Posterior vena cava (tissue), 2 donors: ENCODE measurements at regions not wholly inside any gene's neighbourhood (a gene's known extent, or its start where the extent isn't known, plus 50 kb on each side); places are given as distances from the start of the nearest gene placed in this dataset.
"Not testable (repeated sequence)": the region's sequence is repeated elsewhere in the genome, so short reads cannot be mapped to it uniquely, and the experiment has no call there.

Experiments
- DNase-seq: peaks from one replicate; pipeline ENCODE4 v3.0.0-alpha.2; 2020; ENCODE audit warnings: low spot score
- intact Hi-C, 2 donors: fragments of 100-400 bp; cut with DNase I; formaldehyde crosslinking; loops; one replicate each; pipeline versions ENCODE4 v1.14.1 to v1.14.2; 2022 to 2023
- donor health status: DM: yes; HTN: yes; CAD: no.
- donor health status: DM: yes; HTN: yes; CAD: no.

DNA sequence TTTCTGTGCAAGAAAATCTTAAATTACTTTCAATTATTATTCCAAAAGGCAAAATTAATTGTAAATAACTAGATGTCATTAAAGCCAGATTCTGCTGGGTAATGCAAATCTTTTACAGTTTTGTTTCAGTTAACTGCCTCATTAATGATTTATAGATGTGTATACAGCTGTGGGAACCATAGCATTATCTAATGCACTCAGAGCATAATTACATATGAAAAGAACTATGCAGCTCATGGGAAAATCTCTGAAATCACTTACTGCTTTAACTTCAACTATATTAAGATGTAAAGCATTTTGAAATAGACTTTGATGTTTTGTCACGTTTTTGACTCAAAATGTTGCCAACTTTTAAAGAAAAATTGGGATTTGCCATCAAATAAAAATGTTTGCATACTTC is 630.3 kb upstream of the KLHL4 start:
- no peak for DNase-seq
- intact Hi-C loops: no loop called here

DNA sequence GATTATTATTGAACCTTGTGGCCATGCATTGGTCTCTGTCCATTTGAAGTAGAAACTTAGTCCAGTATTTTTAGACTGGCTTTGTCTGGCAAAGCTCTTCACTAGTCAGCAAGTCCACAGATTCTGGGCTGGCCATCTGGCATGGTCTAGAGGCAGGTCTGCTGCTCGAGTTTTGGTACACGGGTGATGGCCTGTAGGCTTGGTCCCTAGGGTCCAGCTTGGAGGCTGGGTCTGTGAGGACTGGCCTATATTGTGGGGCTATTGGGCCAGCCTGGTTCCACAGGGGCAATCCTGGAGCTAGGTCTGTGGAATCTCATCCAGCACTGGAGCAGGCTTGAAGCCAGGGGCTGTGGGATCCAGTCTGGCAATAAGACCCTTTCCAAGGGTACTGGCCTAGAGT is 607.6 kb upstream of the KLHL4 start:
- intact Hi-C loops: no loop called here
- DNase-seq: no peak

DNA sequence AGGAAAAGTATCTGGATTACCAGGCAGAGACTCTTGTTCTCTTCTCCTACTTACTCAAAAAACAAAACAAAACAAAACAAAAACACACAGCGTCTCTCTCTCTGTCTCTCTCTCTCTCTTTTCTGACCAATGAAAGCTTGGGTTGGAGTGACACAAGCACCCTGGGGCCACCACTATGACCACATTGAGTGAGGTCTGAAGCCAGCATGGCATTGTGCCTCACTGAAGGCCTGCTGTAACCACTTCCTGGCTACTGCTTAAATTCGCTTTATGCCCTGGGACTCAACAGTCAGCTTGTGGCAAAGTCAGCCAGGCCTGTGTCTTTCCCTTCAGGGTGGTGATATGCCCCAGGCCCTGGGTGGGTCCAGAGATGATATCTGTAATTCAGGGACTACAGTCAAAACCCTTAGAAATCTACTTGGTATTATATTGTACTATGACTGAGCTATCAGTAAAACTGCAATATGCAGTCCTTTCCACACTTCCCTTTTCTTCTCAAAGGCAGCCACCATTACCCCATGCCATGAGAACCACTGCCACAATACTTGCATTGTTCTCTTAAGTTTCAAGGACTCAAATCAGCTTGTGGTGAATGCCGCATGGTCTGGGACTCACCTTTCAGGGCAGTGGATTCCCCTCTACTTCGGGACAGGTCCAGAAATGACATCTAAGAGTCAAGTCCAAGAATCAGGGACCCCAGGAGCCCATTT is 606.8 kb upstream of the KLHL4 start:
- intact Hi-C loops: no loop called here

DNA sequence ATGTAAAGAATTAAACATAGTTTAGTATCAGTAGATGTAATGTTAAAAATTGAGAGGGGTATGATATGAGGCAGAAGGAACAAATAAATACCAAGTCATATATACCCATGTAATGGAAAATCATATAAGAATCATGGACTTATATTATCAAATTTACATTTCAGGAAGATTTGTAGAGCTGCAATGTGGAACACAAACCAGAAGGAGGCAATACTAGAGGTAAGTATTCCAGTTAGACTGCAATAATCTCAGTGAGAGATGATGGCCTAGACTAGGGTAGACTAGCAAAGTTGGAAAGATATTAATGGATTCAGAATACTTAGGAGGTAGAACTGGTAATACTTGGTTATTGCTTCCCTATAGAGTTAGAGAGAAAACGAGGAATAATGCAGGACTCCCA is 603.0 kb upstream of the KLHL4 start:
- no peak for DNase-seq
- intact Hi-C loops: no loop called here

More for the DNA sequence above, 606.8 kb upstream of the KLHL4 start:
- no peak for DNase-seq

DNA sequence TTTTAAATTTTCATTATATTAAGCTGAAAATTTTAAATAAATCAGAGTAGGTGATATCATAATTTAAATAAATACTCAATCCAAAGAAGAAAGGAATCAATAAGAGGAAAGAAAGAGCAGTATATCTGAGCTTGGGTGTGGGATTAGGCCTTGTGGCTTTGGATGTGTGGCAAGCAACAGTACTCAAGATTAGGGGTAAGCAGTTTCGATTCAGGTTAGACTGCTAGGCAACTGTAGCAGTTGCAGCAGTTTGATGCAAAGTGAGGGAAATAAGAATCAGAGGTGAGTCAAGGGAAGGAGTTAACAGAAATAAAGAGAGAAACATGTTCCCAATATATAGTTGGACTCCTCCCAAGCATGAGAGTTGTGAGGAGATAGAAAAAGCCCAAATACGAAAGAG is 599.6 kb upstream of the KLHL4 start:
- no peak for DNase-seq
- intact Hi-C loops: no loop called here

DNA sequence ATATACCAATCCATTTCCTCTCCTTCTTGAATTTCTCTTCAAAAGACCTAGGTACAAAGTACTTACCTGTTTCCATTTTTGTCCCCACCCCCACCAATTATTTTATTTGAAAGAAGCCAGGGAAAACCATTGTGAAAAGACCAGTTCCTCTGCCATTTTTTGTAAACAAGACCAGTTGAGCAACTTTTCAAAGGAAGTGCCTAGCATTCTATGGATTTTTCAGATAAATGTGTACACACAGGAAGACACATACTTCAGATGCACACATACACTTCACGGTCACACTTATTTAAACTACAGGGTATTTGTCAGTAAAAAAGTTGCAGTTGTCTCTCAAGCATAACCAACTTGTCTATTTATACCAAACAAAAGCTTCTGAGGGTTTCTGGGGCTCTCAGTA is 587.2 kb upstream of the KLHL4 start:
- intact Hi-C loops: no loop called here
- no peak for DNase-seq

DNA sequence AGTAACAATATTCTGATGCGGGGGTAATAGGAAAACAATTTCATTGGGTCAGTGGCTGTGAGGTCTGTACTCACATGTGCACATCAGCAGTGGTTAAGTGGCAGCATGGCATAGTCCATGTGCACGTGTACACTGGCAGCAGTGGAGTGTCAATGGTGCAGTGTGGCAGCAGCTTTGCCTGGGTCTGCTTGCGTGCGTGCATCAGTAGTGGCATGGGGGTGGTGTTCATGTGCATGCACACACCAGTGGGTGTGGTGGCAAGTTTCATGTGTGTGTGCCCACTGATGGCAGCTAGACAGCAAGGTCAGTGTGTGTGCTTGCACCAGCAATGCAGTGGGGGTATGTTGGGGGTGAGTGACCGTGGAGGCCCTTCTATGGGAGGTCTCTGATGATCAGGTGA is 581.6 kb upstream of the KLHL4 start:
- DNase-seq: no peak
- intact Hi-C loops: no loop called here

DNA sequence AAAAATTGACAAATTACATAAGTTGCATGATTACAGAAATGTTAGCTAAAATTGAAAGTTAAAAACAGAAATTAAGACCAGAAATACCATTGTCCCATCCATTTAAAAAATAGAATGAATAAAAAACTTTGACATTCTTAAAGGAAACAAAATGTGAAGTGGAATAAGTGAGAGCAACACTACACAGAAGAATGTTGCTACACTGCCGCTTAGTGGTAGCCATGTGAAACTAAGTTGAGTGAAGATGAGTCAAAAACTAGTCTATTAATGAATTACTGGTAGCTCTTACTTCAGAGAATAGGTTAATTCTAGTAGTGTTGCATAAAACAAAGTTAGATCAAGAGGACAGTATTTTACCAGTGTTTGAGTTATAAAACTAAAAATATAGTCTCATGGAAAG is 571.0 kb upstream of the KLHL4 start:
- intact Hi-C loops: no loop called here
- DNase-seq: no peak

DNA sequence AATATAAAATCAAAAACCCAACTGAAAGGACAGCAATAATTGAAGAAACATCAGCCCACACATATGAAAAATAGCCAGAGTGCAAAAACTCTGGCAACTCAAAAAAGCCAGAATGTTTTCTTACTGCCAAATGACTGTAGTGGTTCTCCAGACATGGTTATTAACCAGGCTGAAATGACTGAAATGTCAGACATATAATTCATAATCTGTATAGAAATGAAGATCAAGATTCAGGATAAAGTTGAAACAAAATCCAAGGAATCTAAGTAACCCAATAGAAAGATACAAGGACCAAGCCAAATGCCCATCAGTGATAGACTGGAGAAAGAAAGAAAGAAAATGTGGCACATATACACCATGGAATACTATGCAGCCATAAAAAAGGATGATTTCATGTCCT is 553.3 kb upstream of the KLHL4 start:
- intact Hi-C loops: no loop called here
- no peak for DNase-seq

DNA sequence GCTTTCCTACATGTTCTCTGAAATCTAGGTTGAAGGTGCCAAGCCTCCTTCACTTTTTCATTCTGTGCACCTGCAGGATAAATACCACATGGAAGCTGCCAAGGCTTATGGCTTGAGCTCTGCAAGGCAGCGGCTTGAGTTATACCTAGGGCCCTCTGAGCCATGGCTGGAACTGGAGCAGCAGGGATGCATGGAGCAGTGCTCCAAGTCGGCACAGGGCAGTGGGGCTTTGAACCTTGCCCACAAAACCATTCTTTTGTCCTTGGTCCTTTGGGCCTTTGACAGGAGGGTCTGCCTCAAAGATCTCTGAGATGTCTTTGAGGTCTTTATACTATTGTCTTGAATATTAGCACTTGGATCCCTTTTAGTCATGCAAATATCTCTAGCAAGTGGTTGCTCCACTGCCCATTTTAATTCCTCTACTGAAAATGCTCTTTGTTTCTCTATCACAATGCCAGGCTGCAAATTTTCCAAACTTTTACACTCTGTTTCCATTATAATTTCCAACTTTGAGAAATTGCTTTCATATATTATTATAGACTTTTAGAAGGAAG is 536.2 kb upstream of the KLHL4 start:
- DNase-seq: no peak
- intact Hi-C loops: no loop called here

DNA sequence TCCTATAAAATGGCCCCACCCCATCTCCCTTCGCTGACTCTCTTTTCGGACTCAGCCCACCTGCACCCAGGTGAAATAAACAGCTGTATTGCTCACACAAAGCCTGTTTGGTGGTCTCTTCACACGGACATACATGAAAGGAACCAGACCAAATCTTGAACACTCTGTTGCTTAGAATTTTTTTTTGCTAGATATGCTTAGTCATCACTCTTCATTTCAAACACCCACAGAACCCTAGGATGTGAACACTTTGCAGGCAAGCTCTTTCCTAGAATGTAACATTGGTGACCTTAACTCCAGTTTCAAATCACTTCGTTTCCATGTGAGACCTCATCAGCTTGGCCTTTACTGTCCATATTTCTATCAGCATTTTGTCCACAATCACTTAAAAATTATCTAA is 530.3 kb upstream of the KLHL4 start:
- DNase-seq, intact Hi-C loops: not testable (repeated sequence)

DNA sequence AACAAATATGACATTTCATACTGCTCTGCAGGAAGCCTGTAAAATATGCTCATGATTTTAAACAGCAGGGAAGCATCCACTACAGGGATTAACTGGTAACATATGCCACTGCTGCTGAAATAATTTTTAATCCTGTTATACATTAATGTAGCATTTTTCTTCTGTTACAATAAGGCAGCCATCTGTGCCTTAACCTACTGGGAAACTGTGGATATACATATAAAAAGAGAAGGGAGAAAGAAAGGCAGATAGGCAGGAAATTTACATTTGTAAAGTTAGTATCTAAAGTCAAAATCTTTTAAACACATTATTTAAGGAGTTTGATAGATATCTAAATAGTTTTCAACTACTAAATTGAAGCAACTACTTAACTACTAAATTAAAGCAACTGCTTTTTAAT is 514.6 kb upstream of the KLHL4 start:
- DNase-seq: no peak
- intact Hi-C loops: no loop called here

DNA sequence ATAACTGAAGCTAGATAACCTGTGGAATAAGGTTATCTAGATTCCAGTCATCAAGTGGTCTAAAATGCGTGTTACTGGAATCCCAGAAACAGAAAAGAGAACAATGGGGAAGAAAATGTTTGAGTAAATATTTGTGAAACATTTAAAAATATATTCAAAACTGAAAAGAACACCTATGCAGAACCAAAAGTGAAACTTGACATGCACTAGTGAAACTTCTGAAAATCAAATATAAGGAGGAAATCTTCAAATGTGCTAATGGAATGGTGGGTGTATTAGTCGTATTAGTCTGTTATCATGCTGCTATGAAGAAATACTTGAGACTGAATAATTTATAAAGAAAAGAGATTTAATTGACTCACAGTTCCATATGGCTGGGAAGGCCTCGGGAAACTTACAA is 512.4 kb upstream of the KLHL4 start:
- intact Hi-C loops: no loop called here
- no peak for DNase-seq

DNA sequence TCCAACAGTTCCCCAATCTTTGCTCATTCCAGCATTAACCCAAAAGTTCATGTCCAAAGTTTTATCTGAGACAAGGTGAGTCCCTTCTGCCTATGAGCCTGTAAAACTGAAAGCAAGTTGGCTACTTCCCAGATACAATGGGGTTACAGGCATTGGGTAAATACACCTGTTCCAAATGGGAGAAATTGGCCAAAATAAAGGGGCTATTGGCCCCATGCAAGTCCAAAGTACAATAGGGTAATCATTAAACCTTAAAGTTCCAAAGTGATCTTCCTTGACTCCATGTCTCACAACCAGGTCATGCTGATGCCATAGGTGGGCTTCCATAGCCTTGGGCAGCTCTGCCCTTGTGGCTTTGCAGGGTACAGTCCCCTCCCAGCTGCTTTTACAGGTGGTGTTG is 511.7 kb upstream of the KLHL4 start:
- intact Hi-C loops: no loop called here
- DNase-seq: no peak

DNA sequence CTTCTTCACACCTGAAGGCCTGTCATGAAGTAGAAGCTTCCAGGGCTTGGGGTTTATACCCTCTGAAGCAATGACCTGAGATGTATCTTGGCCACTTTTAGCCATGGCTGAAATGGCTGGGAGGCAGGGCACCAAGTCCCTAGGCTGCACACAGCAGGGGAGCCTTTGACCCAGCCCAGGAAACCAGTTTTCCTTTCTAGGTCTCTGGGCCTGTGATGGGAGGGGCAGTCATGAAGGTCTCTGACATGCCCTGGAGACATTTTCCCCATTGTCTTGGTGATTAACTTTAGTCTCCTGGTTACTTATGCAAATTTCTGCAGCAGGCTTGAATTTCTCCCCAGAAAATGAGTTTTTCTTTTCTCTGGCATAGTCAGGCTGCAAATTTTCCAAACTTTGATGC is 511.0 kb upstream of the KLHL4 start:
- intact Hi-C loops: no loop called here
- DNase-seq: no peak

DNA sequence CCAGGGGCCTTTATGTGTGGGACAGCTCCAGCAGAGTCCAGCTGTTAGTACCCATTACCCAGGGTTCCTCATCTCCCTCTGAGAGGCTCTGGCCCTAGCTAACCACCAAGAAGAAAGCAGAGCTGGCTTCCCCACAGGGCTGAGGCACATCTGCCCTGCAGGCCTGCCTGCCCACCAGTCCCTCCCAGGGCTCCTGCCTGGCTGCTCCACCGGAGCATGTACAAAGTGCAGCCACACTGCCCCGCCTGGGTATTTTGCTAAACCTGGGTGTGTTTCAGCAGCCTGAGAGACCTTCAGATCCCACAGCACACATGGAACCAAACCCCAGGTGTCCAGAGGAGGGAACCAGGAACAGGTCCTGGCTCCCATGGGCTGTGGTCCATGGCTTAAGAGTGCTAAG is 500.4 kb upstream of the KLHL4 start:
- intact Hi-C loops: no loop called here
- no peak for DNase-seq

DNA sequence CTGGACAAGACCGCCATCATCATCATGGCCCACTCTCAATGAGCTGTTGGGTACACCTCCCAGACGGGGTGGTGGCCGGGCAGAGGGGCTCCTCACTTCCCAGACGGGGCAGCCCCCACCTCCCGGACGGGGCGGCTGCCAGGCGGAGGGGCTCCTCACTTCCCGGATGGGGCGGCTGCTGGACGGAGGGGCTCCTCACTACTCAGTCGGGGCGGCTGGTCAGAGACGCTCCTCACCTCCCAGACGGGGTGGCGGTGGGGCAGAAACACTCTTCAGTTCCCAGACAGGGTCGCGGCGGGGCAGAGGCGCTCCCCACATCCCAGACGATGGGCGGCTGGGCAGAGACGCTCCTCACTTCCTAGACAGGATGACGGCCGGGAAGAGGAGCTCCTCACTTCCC is 484.5 kb upstream of the KLHL4 start:
- intact Hi-C loops, DNase-seq: not testable (repeated sequence)

DNA sequence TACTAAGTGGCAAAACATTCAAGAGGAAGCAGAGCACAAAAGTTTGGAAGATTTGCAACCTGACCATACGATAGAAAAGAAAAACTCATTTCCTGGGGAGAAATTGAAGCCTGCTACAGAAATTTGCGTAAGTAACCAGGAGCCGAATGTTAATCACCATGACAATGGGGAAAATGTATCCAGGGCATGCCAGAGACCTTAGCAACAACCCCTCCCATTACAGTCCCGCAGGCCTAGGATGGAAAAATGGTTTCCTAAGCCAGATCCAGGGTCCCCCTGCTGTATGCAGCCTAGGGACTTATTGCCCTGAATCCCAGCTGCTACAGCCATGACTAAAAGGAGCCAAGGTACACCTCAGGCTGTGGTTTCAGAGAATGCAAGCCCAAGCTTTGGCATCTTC is 472.2 kb upstream of the KLHL4 start:
- intact Hi-C loops: no loop called here
- no peak for DNase-seq

DNA sequence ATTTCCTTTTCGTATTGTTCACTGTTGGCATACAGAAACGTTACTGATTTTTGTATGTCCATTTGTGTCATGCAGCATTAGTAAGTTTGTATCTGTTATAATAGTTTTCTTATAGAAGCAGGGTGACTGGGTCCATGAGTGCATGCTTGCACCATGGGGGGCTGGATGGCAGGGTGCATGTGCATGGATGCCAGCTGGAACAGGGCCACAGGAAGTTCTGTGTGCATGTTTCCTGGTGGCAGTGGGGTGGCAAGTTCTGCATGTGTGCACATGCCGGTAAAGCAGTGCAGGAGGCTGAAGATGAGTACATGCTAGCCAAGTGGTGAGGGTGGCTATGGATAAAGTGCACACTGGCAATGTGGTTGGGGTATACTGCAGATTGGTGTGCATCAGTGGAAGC is 468.0 kb upstream of the KLHL4 start:
- intact Hi-C loops: no loop called here
- no peak for DNase-seq

DNA sequence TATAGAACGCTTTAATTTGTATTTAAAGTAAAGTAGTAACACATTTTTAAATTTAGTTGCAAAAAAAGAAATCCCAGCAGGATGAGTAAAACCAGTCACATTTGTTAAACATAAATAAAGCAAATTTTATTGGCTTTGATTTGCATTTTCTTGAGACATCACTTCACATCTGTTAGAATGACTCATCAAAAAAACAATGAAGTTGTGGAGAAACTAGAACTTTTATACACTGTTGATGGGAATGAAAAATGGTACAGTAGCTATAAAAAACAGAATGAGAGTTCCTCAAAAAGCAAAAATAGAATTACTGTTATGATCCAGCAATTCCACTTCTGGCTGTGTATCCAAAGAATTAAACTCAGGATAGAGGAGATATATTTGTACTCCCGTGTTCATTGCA is 454.0 kb upstream of the KLHL4 start:
- no peak for DNase-seq
- intact Hi-C loops: no loop called here

DNA sequence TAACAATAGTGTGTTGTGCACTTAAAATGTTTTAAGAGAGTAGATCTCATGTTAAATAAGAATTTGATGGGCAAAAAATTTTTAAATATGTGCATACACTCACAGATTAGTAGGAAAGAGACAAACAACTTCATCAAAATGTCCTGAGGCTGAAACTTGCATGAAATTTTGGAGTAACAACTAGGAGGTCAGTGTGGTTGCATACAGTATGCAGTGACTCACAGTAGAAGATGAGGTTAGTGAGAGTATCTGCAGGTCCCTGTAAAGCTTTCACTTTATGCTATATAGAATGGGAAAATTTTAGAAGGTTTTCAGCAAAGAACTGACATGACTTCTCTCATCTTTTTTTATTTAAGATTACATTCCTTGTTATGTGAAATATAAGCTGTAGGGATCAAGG is 453.1 kb upstream of the KLHL4 start:
- DNase-seq: no peak
- intact Hi-C loops: no loop called here
